Subcutaneous abdominal adipose tissue (tissue), 5 donors: ENCODE measurements at regions not wholly inside any gene's neighbourhood (a gene's known extent, or its start where the extent isn't known, plus 50 kb on each side); places are given as distances from the start of the nearest gene placed in this dataset.
A peak's percentile ranks its signal among the peaks of the same experiment; 100 is the strongest.

ENCODE experiments used
- H3K27ac ChIP-seq: one replicate; pipeline ENCODE4 v1.7.0; 2013; ENCODE audit warnings: low read depth, mild to moderate bottlenecking, inconsistent platforms, low read length, moderate library complexity
- H3K27me3 ChIP-seq, 5 donors: one replicate each; pipeline ENCODE4 v1.7.0; 2013; ENCODE audit warnings: low read length in 5 of 5, inconsistent platforms in 1 of 5; ENCODE audit not compliant: control insufficient read depth in 5 of 5, insufficient read depth in 4 of 5
- H3K36me3 ChIP-seq, 5 donors: one replicate each; pipeline ENCODE4 v1.7.0; 2013; ENCODE audit warnings: low read length in 5 of 5; ENCODE audit not compliant: control insufficient read depth in 5 of 5, insufficient read depth in 5 of 5
- H3K4me1 ChIP-seq, 5 donors: one replicate each; pipeline ENCODE4 v1.7.0; 2013; ENCODE audit warnings: low read length in 5 of 5, mild to moderate bottlenecking in 3 of 5, moderate library complexity in 1 of 5; ENCODE audit not compliant: control insufficient read depth in 5 of 5, insufficient read depth in 5 of 5
- H3K4me3 ChIP-seq, 5 donors: one replicate each; pipeline ENCODE4 v1.7.0; 2013; ENCODE audit warnings: low read length in 5 of 5, low read depth in 1 of 5
- H3K9ac ChIP-seq, 5 donors: one replicate each; pipeline ENCODE4 v1.7.0; 2013; ENCODE audit warnings: low read length in 5 of 5, mild to moderate bottlenecking in 4 of 5, moderate library complexity in 3 of 5
- H3K9me3 ChIP-seq, 5 donors: one replicate each; pipeline ENCODE4 v1.7.0; 2013; ENCODE audit warnings: low read length in 5 of 5; ENCODE audit not compliant: control insufficient read depth in 5 of 5
- donor health status: healthy.
- donor health status: healthy.
- donor health status: healthy.
- donor health status: healthy.
- donor health status: healthy.

GRCh38 chr6:21802175-21802822, 208.7 kb downstream of the SOX4 start:
- peaks cover 0 to 9% (median 6%) of the 10 kb centered on the region in 5 donors for H3K4me1 ChIP-seq
- H3K27me3 ChIP-seq = no peaks in the 10 kb centered on the region
- no peak overlapping the region for H3K9ac ChIP-seq
- H3K9me3 ChIP-seq = no peaks in the 10 kb centered on the region
- no peak overlapping the region for H3K4me3 ChIP-seq
- no peak overlapping the region for H3K27ac ChIP-seq
- H3K36me3 ChIP-seq = no peaks in the 10 kb centered on the region

GRCh38 chr6:21804941-21805610, 211.5 kb downstream of the SOX4 start:
- H3K27ac ChIP-seq = no peak overlapping the region

GRCh38 chr6:21807299-21808044, 213.9 kb downstream of the SOX4 start:
- Histone ChIP-seq H3K36me3 (no peaks in the 10 kb centered on the region), H3K9ac (no peak overlapping the region), H3K27ac (peak overlapping the region; percentile 80), H3K27me3 (no peaks in the 10 kb centered on the region), H3K4me1 (peaks cover 4 to 30% (median 25%) of the 10 kb centered on the region in 5 donors), H3K9me3 (no peaks in the 10 kb centered on the region), H3K4me3 (peak overlapping the region in 1 of 5 donors; percentile 37)

More at GRCh38 chr6:21804941-21805610, 211.5 kb downstream of the SOX4 start:
- Histone ChIP-seq H3K4me1 (peaks cover 4 to 32% (median 27%) of the 10 kb centered on the region in 5 donors), H3K36me3 (no peaks in the 10 kb centered on the region), H3K27me3 (no peaks in the 10 kb centered on the region), H3K4me3 (no peak overlapping the region), H3K9me3 (no peaks in the 10 kb centered on the region), H3K9ac (no peak overlapping the region)

GRCh38 chr6:21808045-21808470, 214.5 kb downstream of the SOX4 start:
- H3K4me1 ChIP-seq = peaks cover 4 to 30% (median 24%) of the 10 kb centered on the region in 5 donors
- peak overlapping the region in 1 of 5 donors; percentile 40 for H3K9ac ChIP-seq
- H3K27ac ChIP-seq = peak overlapping the region; percentile 80
- peak overlapping the region in 3 of 5 donors; percentile 13 to 56 (median 37) for H3K4me3 ChIP-seq
- H3K36me3 ChIP-seq = no peaks in the 10 kb centered on the region
- no peaks in the 10 kb centered on the region for H3K27me3 ChIP-seq
- no peaks in the 10 kb centered on the region for H3K9me3 ChIP-seq

GRCh38 chr6:21808551-21809242, 215.1 kb downstream of the SOX4 start:
- H3K4me3 ChIP-seq = peak overlapping the region; percentile 9 to 56 (median 37)
- H3K36me3 ChIP-seq = no peaks in the 10 kb centered on the region
- H3K4me1 ChIP-seq = peaks cover 4 to 30% (median 24%) of the 10 kb centered on the region in 5 donors
- peak overlapping the region in 3 of 5 donors; percentile 0 to 40 (median 37) for H3K9ac ChIP-seq
- H3K9me3 ChIP-seq = no peaks in the 10 kb centered on the region
- peak overlapping the region; percentile 80 for H3K27ac ChIP-seq
- no peaks in the 10 kb centered on the region for H3K27me3 ChIP-seq

- no peak overlapping the region for H3K27ac ChIP-seq
- peaks cover 4 to 24% (median 23%) of the 10 kb centered on the region in 5 donors for H3K4me1 ChIP-seq
- no peaks in the 10 kb centered on the region for H3K36me3 ChIP-seq
These were observed 217.9 kb downstream of the SOX4 start for GRCh38 chr6:21811484-21811883.

GRCh38 chr6:21816231-21816630, 222.7 kb downstream of the SOX4 start:
- Histone ChIP-seq H3K9me3 (no peaks in the 10 kb centered on the region), H3K4me1 (no peaks in the 10 kb centered on the region), H3K9ac (no peak overlapping the region), H3K27ac (no peak overlapping the region), H3K4me3 (no peak overlapping the region), H3K36me3 (no peaks in the 10 kb centered on the region), H3K27me3 (no peaks in the 10 kb centered on the region)

More at GRCh38 chr6:21811484-21811883, 217.9 kb downstream of the SOX4 start:
- H3K9me3 ChIP-seq = no peaks in the 10 kb centered on the region
- no peak overlapping the region for H3K9ac ChIP-seq
- no peaks in the 10 kb centered on the region for H3K27me3 ChIP-seq
- H3K4me3 ChIP-seq = no peak overlapping the region

- Histone ChIP-seq H3K27me3 (no peaks in the 10 kb centered on the region), H3K4me3 (no peak overlapping the region), H3K9me3 (no peaks in the 10 kb centered on the region), H3K9ac (no peak overlapping the region), H3K36me3 (no peaks in the 10 kb centered on the region), H3K27ac (no peak overlapping the region), H3K4me1 (no peaks in the 10 kb centered on the region)
These were observed 226.9 kb downstream of the SOX4 start for GRCh38 chr6:21820442-21820841.

- no peaks in the 10 kb centered on the region for H3K36me3 ChIP-seq
- H3K9me3 ChIP-seq = no peaks in the 10 kb centered on the region
- H3K9ac ChIP-seq = no peak overlapping the region
- H3K27ac ChIP-seq = no peak overlapping the region
- no peaks in the 10 kb centered on the region for H3K27me3 ChIP-seq
- H3K4me1 ChIP-seq = no peaks in the 10 kb centered on the region
- H3K4me3 ChIP-seq = no peak overlapping the region
These were observed 229.8 kb downstream of the SOX4 start for GRCh38 chr6:21823371-21823770.
